ENCODE measurements at regions not wholly inside any gene's neighbourhood (a gene's known extent, or its start where the extent isn't known, plus 50 kb on each side); places are given as distances from the start of the nearest gene placed in this dataset.

DNA sequence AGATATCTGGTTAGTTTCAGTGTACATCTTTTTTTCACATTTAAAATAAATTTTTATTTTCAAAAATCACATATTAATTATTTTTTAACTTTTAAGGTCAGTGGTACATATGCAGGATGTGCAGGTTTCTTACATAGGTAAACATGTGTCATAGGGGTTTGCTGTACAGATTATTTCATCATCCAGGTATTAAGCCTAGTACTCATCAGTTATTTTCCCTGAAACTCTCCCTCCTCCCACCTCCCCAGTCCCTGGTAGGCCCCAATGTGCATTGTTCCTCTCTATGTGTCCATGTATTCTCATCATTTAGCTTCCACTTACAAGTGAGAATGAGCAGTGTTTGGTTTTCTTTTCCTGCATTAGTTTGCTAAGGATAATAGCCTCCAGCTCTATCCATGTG, 323.0 kb downstream of the C7orf25 start:
- Histone ChIP-seq H3K4me3 (no peak overlapping the region), H3K9me3 (no peaks in the 10 kb centered on the region), H3K4me1 (no peaks in the 10 kb centered on the region), H3K27me3 (ENCODE audit: insufficient read depth in 3 of 3, low read length in 2 of 3) (peaks cover 0 to 2% (median 0%) of the 10 kb centered on the region in 3 donors), H3K27ac (no peak overlapping the region), H3K36me3 (ENCODE audit: insufficient read depth in 1 of 2, low read depth in 1 of 2) (no peaks in the 10 kb centered on the region)
- DNase-seq (no peak), ATAC-seq (no peak)
- intact Hi-C loops (cut with DNase I), result no loop called here
- TF ChIP-seq CTCF (IDR thresholded peaks at IDR 0.05), result no peak

DNA sequence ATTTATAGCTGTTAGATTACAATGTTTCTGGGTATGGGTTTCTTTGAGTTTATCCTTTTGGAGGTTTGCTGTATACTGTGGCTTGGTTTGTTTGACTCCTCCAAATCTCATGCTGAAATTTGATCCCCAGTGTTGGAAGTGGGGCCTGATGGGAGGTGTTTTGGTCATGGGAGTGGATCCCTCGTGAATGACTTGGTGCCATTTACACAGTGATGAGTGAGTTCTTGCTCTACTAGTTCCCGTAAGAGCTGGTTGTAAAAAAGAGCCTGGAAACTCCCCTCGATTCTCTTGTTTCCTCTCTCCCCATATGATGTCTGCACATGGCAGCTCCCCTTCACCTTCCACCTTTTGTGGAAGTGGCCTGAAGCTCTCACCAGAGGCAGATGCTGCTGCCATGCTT, 324.1 kb downstream of the C7orf25 start:
- DNase-seq (no peak), ATAC-seq (no peak)
- H3K4me3 ChIP-seq, result no peak overlapping the region
- WGBS, 3 donors, result 37 to 54% (median 43%) methylated on average over 3 of the region's 3 CpGs
- H3K36me3 ChIP-seq (ENCODE audit: insufficient read depth in 1 of 2, low read depth in 1 of 2), result no peaks in the 10 kb centered on the region
- no peak overlapping the region for H3K27ac ChIP-seq
- intact Hi-C loops (cut with DNase I), result no loop called here
- peaks cover 0 to 2% (median 0%) of the 10 kb centered on the region in 3 donors for H3K27me3 ChIP-seq (ENCODE audit: insufficient read depth in 3 of 3, low read length in 2 of 3)
- TF ChIP-seq CTCF (IDR thresholded peaks at IDR 0.05), result no peak
- no peaks in the 10 kb centered on the region for H3K9me3 ChIP-seq
- no peaks in the 10 kb centered on the region for H3K4me1 ChIP-seq

DNA sequence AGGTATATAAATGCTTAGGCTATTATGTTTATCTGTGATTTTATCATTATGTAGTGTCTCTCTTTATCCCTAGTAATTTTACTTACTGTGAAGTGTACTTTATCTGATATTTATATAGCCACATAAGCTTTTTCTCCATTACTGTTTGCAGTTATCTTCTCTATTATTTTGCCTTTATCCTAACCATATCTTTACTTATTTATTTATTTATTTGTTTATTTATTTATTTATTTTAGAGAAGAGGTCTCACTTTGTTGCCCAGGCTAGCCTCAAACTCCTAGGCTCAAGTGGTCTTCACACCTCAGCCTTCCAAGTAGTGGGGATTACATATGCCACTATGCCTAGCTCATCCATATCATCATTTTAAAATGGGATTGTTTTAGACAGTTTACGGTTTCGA, 331.8 kb downstream of the C7orf25 start:
- ATAC-seq (no peak), DNase-seq (no peak)
- no peak overlapping the region for H3K4me3 ChIP-seq
- no peak overlapping the region for H3K27ac ChIP-seq
- no peaks in the 10 kb centered on the region for H3K27me3 ChIP-seq (ENCODE audit: insufficient read depth in 3 of 3, low read length in 2 of 3)
- H3K4me1 ChIP-seq, result no peaks in the 10 kb centered on the region
- peaks cover 7% of the 10 kb centered on the region for H3K9me3 ChIP-seq
- TF ChIP-seq CTCF (IDR thresholded peaks at IDR 0.05), result no peak
- intact Hi-C loops (cut with DNase I), result no loop called here
- 97 to 100% (median 99%) methylated on average over 2 of the region's 2 CpGs for WGBS, 3 donors
- H3K36me3 ChIP-seq (ENCODE audit: insufficient read depth in 1 of 2, low read depth in 1 of 2), result no peaks in the 10 kb centered on the region

- H3K9me3 ChIP-seq, result peaks cover 7% of the 10 kb centered on the region
- intact Hi-C loops (cut with DNase I), result loop anchor here in 1 of 2 donors (5.0 to 10.0 kb wide), 2 partner anchors 323 to 600 kb away; no protein-coding TSS in a partner anchor
- ATAC-seq (no peak), DNase-seq (no peak)
- peaks cover 0 to 4% (median 0%) of the 10 kb centered on the region in 3 donors for H3K27me3 ChIP-seq (ENCODE audit: insufficient read depth in 3 of 3, low read length in 2 of 3)
- TF ChIP-seq CTCF (IDR thresholded peaks at IDR 0.05), result no peak
- WGBS, 3 donors, result 54 to 56% (median 56%) methylated on average over 2 of the region's 2 CpGs
- no peak overlapping the region for H3K4me3 ChIP-seq
- H3K27ac ChIP-seq, result no peak overlapping the region
- no peaks in the 10 kb centered on the region for H3K4me1 ChIP-seq
- no peaks in the 10 kb centered on the region for H3K36me3 ChIP-seq (ENCODE audit: insufficient read depth in 1 of 2, low read depth in 1 of 2)
Observed at GRCh38 chr7:42575171-42575570, 336.7 kb downstream of the C7orf25 start.

DNA sequence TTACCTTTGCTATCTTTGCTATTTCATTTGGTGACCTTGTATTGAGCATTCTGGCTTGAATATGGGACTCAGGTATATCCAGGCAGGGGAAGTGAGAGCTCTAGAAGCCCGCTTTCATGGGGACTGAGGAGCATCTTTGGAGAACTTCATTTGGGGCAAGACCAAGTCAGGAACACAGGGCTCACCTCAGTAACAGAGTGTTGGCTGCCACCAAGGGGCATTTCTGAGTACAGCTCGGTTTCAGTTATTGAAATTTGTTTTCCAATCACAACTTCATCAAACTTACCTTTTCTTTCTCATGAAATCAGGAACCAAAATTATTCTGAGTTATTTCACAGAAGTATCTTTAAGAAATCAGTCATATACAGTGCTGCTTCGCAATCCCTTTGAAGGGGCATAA, 337.2 kb downstream of the C7orf25 start:
- intact Hi-C loops (cut with DNase I), result loop anchor here in 1 of 2 donors (5.0 to 10.0 kb wide), 2 partner anchors 322 to 600 kb away; no protein-coding TSS in a partner anchor
- no peaks in the 10 kb centered on the region for H3K36me3 ChIP-seq (ENCODE audit: insufficient read depth in 1 of 2, low read depth in 1 of 2)
- H3K4me1 ChIP-seq, result no peaks in the 10 kb centered on the region
- TF ChIP-seq CTCF (IDR thresholded peaks at IDR 0.05), result peak; percentile 11
- H3K27me3 ChIP-seq (ENCODE audit: insufficient read depth in 3 of 3, low read length in 2 of 3), result peaks cover 0 to 4% (median 0%) of the 10 kb centered on the region in 3 donors
- ATAC-seq (no peak), DNase-seq (no peak)
- peaks cover 7% of the 10 kb centered on the region for H3K9me3 ChIP-seq
- H3K4me3 ChIP-seq, result no peak overlapping the region
- no peak overlapping the region for H3K27ac ChIP-seq
- WGBS, 3 donors, result 82 to 93% (median 82%) methylated on average over 3 of the region's 3 CpGs
